ENCODE measurements at regions not wholly inside any gene's neighbourhood (a gene's known extent, or its start where the extent isn't known, plus 50 kb on each side); places are given as distances from the start of the nearest gene placed in this dataset.
"Not testable (repeated sequence)": the region's sequence is repeated elsewhere in the genome, so short reads cannot be mapped to it uniquely, and the experiment has no call there.

DNA sequence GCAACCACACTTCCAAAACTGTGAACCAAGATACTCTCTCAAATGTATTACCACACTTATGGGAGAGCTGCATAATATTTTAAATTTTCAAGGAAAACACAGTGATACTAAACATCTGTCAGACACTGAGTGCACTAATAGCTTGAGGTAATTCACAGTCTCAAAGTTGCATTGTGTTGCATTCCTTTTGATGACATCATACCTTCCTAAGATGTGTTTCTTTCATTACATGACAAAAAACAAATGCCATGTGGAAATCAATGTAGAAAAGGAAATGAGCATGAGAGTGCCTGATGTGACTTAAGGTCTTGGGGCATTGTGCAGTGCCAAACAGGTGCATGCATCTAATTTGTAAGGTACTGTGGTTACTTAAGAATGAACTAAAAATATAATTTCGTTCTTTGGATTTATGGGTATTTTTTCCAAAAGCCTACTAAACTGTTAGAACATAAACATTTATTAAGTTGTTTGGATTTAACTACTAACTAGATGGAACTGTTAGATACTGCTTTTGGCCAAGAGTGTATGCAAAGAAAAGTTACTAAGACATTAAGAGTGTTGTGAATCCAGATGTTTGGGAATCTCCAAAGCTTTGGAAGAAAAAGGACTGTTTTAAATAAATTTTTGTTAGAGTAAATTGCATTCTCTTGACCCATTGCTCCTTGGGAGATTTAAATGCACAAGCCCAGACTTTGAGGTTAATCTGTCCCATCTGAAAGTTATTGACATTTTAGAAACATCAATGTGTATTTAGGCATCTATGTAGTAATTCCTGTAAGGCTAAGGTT lies 496.2 kb upstream of the SEMA3D start:
- Mint-ChIP-seq H3K9me3 (ENCODE audit: low read depth) (peaks cover 8% of the 10 kb centered on the region), H3K27me3 (ENCODE audit: low read depth) (no peaks in the 10 kb centered on the region), H3K27ac (ENCODE audit: unreplicated experiment) (no peak overlapping the region), H3K36me3 (ENCODE audit: low read depth) (no peaks in the 10 kb centered on the region), H3K4me1 (ENCODE audit: low read depth) (no peaks in the 10 kb centered on the region), H3K4me3 (ENCODE audit: unreplicated experiment) (no peak overlapping the region)
- DNase-seq (ENCODE audit: low spot score): no peak
- TF ChIP-seq, protein P1, sequence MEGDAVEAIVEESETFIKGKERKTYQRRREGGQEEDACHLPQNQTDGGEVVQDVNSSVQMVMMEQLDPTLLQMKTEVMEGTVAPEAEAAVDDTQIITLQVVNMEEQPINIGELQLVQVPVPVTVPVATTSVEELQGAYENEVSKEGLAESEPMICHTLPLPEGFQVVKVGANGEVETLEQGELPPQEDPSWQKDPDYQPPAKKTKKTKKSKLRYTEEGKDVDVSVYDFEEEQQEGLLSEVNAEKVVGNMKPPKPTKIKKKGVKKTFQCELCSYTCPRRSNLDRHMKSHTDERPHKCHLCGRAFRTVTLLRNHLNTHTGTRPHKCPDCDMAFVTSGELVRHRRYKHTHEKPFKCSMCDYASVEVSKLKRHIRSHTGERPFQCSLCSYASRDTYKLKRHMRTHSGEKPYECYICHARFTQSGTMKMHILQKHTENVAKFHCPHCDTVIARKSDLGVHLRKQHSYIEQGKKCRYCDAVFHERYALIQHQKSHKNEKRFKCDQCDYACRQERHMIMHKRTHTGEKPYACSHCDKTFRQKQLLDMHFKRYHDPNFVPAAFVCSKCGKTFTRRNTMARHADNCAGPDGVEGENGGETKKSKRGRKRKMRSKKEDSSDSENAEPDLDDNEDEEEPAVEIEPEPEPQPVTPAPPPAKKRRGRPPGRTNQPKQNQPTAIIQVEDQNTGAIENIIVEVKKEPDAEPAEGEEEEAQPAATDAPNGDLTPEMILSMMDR (IDR thresholded peaks at IDR 0.05): no peak

DNA sequence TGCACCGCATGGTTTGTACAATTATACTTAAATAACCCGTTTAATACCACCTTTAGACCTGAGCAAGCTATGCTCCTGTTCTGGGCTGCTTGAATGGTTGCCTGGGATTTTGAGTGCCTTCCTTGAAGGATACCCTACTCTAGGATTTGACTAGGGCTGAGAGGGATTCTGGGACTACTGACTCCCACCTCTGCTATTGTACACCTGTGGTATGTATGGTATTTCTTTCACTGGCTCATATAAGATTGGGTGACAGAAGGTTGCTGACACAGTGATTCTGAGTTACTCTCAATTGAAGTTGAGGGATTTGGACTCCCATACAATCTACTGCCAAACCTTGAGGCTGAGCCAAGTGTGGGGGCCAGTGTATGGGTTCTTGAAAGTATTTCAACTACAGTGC lies 494.4 kb upstream of the SEMA3D start:
- Mint-ChIP-seq H3K4me3 (ENCODE audit: unreplicated experiment) (no peak overlapping the region), H3K27me3 (ENCODE audit: low read depth) (no peaks in the 10 kb centered on the region), H3K4me1 (ENCODE audit: low read depth) (no peaks in the 10 kb centered on the region), H3K9me3 (ENCODE audit: low read depth) (peaks cover 5% of the 10 kb centered on the region), H3K27ac (ENCODE audit: unreplicated experiment) (no peak overlapping the region), H3K36me3 (ENCODE audit: low read depth) (no peaks in the 10 kb centered on the region)
- TF ChIP-seq, protein P1 (IDR thresholded peaks at IDR 0.05): no peak
- DNase-seq (ENCODE audit: low spot score): no peak

DNA sequence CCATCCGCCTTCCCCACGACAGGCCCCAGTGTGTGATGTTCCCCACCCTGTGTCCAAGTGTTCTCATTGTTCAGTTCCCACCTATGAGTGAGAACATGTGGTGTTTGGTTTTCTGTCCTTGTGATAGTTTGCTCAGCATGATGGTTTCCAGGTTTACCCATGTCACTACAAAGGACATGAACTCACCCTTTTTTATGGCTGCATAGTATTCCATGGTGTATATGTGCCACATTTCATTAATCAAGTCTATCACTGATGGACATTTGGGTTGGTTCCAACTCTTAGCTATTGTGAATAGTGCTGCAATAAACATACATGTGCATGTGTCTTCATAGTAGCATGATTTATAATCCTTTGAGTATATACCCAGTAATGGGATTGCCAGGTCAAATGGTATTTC lies 488.2 kb upstream of the SEMA3D start:
- not testable (repeated sequence) for H3K36me3 Mint-ChIP-seq (ENCODE audit: low read depth); DNase-seq (ENCODE audit: low spot score); H3K4me3 Mint-ChIP-seq (ENCODE audit: unreplicated experiment)

DNA sequence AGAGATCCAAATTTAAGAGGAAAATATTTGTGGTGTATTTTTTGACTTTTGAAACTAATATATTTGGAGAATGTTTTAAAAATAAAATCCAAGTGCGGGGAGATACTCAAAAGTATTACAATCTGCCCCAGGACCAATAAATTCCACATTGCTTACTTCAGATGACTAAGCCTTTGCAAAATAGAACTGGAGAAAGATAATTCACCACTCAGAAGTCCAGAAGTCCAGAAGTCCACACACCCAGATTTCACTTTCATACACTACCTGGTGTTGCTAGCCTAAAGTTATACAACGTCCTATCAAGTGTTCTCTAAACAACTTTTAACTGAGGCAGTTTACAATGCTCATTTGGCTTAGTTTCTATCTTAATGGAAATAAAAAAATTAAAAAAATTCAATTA lies 487.0 kb upstream of the SEMA3D start:
- Mint-ChIP-seq H3K27me3 (ENCODE audit: low read depth) (no peaks in the 10 kb centered on the region), H3K4me3 (ENCODE audit: unreplicated experiment) (no peak overlapping the region), H3K27ac (ENCODE audit: unreplicated experiment) (no peak overlapping the region), H3K9me3 (ENCODE audit: low read depth) (peaks cover 12% of the 10 kb centered on the region), H3K36me3 (ENCODE audit: low read depth) (no peaks in the 10 kb centered on the region), H3K4me1 (ENCODE audit: low read depth) (peaks cover 6% of the 10 kb centered on the region)
- TF ChIP-seq, protein P1 (IDR thresholded peaks at IDR 0.05): no peak
- DNase-seq (ENCODE audit: low spot score): no peak

More for the DNA sequence above, 488.2 kb upstream of the SEMA3D start:
- peaks cover 12% of the 10 kb centered on the region for H3K9me3 Mint-ChIP-seq (ENCODE audit: low read depth)
- not testable (repeated sequence) for H3K4me1 Mint-ChIP-seq (ENCODE audit: low read depth); H3K27me3 Mint-ChIP-seq (ENCODE audit: low read depth); H3K27ac Mint-ChIP-seq (ENCODE audit: unreplicated experiment)

DNA sequence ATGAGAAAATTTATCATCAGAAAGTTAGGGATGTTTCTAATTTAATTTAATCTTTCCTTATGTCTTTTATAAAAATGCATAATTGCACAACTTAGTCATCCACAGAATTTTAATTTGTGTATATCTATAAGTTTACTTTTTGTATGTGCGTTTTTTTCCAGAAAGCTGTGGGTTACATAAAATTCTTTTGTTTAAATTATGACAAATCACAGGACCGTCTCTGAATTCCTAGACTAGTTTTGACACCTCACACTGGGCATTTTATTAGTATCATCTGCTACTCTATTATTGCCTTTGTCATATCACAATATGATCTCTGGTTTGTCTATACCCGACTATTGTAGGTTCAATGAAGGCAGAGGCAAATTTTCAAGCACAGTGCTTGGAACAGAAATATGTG lies 482.4 kb upstream of the SEMA3D start:
- no peaks in the 10 kb centered on the region for H3K36me3 Mint-ChIP-seq (ENCODE audit: low read depth)
- DNase-seq (ENCODE audit: low spot score): no peak
- TF ChIP-seq, protein P1 (IDR thresholded peaks at IDR 0.05): no peak
- H3K27me3 Mint-ChIP-seq (ENCODE audit: low read depth): no peaks in the 10 kb centered on the region
- H3K4me1 Mint-ChIP-seq (ENCODE audit: low read depth): peaks cover 11% of the 10 kb centered on the region
- H3K4me3 Mint-ChIP-seq (ENCODE audit: unreplicated experiment): no peak overlapping the region
- no peak overlapping the region for H3K27ac Mint-ChIP-seq (ENCODE audit: unreplicated experiment)
- peaks cover 2% of the 10 kb centered on the region for H3K9me3 Mint-ChIP-seq (ENCODE audit: low read depth)

DNA sequence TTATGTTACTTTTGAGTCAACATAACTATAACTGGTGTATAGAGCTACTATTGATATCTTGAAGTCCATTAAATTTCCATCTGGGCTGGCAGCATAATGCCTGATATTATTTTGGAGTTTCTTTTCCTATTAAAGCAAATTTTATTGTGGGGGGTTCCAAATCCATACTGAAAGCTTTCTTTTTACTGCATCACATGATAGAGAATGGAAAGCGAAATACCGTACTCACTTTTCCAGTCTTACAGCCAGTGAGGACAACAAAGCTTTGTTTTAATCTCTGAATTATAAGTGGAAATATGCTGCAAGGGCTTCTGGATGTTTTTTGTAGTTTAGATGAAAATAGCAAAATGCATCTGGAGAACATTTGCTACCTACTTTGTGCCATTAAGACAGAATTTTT lies 477.5 kb upstream of the SEMA3D start:
- TF ChIP-seq, protein P1 (IDR thresholded peaks at IDR 0.05): no peak
- peaks cover 6% of the 10 kb centered on the region for H3K4me1 Mint-ChIP-seq (ENCODE audit: low read depth)
- H3K27me3 Mint-ChIP-seq (ENCODE audit: low read depth): no peaks in the 10 kb centered on the region
- no peaks in the 10 kb centered on the region for H3K9me3 Mint-ChIP-seq (ENCODE audit: low read depth)
- H3K27ac Mint-ChIP-seq (ENCODE audit: unreplicated experiment): no peak overlapping the region
- H3K4me3 Mint-ChIP-seq (ENCODE audit: unreplicated experiment): no peak overlapping the region
- no peaks in the 10 kb centered on the region for H3K36me3 Mint-ChIP-seq (ENCODE audit: low read depth)
- no peak for DNase-seq (ENCODE audit: low spot score)
